Dermis blood vessel endothelial cell (primary cell): ENCODE measurements at regions not wholly inside any gene's neighbourhood (a gene's known extent, or its start where the extent isn't known, plus 50 kb on each side); places are given as distances from the start of the nearest gene placed in this dataset.

Experiments
- DNase-seq: peaks from one replicate; pipeline ENCODE4 v3.0.0; 2010

- no peak for DNase-seq
These were observed 341.2 kb upstream of the SLC14A2 start for GRCh38 chr18:45274026-45274425.

GRCh38 chr18:45275367-45276113 is 339.7 kb upstream of the SLC14A2 start:
- peak; percentile 27 for DNase-seq

- DNase-seq = no peak
These were observed 338.4 kb upstream of the SLC14A2 start for GRCh38 chr18:45276878-45277277.

GRCh38 chr18:45277908-45278307 is 337.4 kb upstream of the SLC14A2 start:
- DNase-seq = no peak

- DNase-seq = no peak
These were observed 334.6 kb upstream of the SLC14A2 start for GRCh38 chr18:45280481-45281276.

GRCh38 chr18:45282101-45282812 is 333.0 kb upstream of the SLC14A2 start:
- no peak for DNase-seq

GRCh38 chr18:45284174-45284573 is 331.1 kb upstream of the SLC14A2 start:
- DNase-seq = no peak

- DNase-seq = no peak
These were observed 330.4 kb upstream of the SLC14A2 start for GRCh38 chr18:45284851-45285250.

- no peak for DNase-seq
These were observed 330.0 kb upstream of the SLC14A2 start for GRCh38 chr18:45285251-45285650.

GRCh38 chr18:45286431-45286830 is 328.8 kb upstream of the SLC14A2 start:
- DNase-seq = no peak

GRCh38 chr18:45287531-45287930 is 327.7 kb upstream of the SLC14A2 start:
- no peak for DNase-seq

- DNase-seq = no peak
These were observed 324.9 kb upstream of the SLC14A2 start for GRCh38 chr18:45290364-45290763.

GRCh38 chr18:45291621-45292615 is 323.4 kb upstream of the SLC14A2 start:
- DNase-seq = no peak

- no peak for DNase-seq
These were observed 319.9 kb upstream of the SLC14A2 start for GRCh38 chr18:45295388-45295787.

GRCh38 chr18:45298986-45299385 is 316.3 kb upstream of the SLC14A2 start:
- DNase-seq = no peak

- DNase-seq = no peak
These were observed 312.2 kb upstream of the SLC14A2 start for GRCh38 chr18:45303026-45303425.

- DNase-seq = no peak
These were observed 310.7 kb upstream of the SLC14A2 start for GRCh38 chr18:45304558-45304957.

- DNase-seq = no peak
These were observed 302.6 kb upstream of the SLC14A2 start for GRCh38 chr18:45312555-45313126.

- DNase-seq = no peak
These were observed 299.1 kb upstream of the SLC14A2 start for GRCh38 chr18:45316127-45316526.

- no peak for DNase-seq
These were observed 297.2 kb upstream of the SLC14A2 start for GRCh38 chr18:45317948-45318640.

GRCh38 chr18:45320724-45321123 is 294.6 kb upstream of the SLC14A2 start:
- no peak for DNase-seq
